DMS153 treated with DMSO at 0.1 percent for 48 hours (cell line): ENCODE measurements at regions not wholly inside any gene's neighbourhood (a gene's known extent, or its start where the extent isn't known, plus 50 kb on each side); places are given as distances from the start of the nearest gene placed in this dataset.
"Not testable (repeated sequence)": the region's sequence is repeated elsewhere in the genome, so short reads cannot be mapped to it uniquely, and the experiment has no call there.

Experiments
- DNase-seq: peaks from one replicate; lab custom pipeline; 2025; ENCODE audit not compliant: unreplicated experiment; lab: John Stamatoyannopoulos, UW

DNA sequence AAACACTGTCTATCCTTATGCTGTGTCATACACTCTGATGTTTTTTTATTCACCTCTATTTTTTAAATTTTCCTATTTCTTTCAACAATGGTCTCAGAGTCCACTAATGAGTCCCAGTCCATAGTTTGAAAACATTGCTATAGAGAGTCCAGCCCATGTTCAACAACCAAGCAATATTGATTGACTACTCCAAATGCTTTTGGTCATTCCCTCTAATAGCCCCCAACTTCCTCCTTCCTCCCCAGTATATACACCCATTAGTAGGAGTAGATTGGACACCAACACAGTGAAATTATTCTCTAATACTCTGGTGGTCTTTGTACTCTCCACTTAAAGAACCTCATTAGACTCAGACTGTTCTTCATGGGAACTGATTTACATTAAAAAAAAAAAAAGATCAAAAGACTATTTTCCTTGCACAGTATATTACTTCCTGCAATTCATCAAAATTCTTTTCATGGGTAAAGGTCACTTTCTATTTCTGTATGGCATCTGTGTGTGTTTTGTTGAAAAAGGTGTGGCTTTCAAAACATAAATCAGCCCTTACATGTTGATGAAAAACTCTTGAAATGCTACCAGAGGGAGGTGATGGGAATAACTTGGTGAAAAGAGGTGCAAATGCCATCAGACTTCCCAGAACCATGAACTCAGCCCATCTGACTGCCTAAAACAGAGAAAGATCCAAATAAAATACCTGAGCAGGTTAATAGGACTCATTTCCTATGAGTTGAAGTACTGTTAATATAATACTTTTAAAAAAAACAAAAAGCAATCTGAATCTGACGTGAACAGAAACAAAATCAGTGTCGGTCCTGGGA is 250.3 kb upstream of the KLF3 start:
- DNase-seq, result no peak

GRCh38 chr4:38414410-38414809 is 249.6 kb upstream of the KLF3 start:
- no peak for DNase-seq

- DNase-seq, result no peak
Observed at GRCh38 chr4:38415682-38416081, 248.3 kb upstream of the KLF3 start.

GRCh38 chr4:38416450-38417014 is 247.5 kb upstream of the KLF3 start:
- no peak for DNase-seq

GRCh38 chr4:38420254-38420653 is 243.7 kb upstream of the KLF3 start:
- not testable (repeated sequence) for DNase-seq

- DNase-seq, result no peak
Observed at GRCh38 chr4:38422850-38423249, 241.1 kb upstream of the KLF3 start.

DNA sequence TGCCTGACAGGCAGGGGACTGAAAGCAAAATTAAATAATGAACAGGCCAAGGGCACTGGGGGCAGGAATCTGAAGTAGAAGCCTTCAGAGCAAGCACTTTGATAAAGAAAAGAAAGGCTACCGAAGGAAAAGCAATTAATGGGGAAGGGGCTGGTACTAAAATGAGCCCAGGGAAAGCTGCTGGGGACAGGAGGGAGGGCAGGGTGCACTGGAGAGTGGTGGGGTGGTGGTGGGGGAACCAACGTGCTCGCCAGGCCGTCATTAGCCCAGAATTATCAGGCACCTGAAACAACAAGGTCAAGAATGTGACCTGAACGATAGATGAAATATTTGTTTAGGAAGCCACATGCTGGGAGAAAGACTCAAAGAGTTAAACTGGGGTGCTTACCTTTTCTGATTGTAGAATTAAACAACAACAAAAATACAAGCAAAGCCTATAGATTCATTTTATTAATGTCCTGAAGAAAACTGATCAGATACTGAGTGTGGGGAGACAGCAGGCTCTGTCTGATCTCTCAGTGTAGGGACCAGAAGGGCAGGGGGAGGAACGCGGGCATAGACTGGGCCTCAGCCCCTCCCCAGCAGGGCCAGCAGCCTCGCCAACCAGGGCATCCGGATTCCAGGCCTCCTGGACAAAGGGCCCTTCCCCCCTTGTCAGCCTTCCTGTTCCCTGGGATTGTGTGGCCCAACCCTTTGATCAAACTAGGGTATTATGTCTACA is 239.7 kb upstream of the KLF3 start:
- DNase-seq, result no peak

DNA sequence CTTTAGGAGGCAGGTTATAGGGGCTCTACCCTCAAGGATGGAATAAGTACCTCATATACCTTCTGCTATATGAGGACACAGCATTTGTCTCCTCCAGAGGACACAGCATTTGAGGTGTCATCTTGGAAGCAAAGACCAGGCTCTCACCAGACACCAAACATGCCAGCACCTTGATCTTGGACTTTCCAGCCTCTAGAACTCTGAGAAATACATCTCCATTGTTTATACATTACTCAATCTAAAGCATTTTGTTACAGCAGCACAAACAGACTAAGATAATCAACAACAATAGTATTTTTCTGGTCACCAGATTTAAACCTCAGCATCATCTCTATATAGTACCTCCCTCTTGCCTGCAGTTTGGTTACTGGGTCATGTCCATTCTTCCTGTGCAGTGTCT is 237.5 kb upstream of the KLF3 start:
- no peak for DNase-seq

- no peak for DNase-seq
Observed at GRCh38 chr4:38430841-38431240, 233.2 kb upstream of the KLF3 start.

DNA sequence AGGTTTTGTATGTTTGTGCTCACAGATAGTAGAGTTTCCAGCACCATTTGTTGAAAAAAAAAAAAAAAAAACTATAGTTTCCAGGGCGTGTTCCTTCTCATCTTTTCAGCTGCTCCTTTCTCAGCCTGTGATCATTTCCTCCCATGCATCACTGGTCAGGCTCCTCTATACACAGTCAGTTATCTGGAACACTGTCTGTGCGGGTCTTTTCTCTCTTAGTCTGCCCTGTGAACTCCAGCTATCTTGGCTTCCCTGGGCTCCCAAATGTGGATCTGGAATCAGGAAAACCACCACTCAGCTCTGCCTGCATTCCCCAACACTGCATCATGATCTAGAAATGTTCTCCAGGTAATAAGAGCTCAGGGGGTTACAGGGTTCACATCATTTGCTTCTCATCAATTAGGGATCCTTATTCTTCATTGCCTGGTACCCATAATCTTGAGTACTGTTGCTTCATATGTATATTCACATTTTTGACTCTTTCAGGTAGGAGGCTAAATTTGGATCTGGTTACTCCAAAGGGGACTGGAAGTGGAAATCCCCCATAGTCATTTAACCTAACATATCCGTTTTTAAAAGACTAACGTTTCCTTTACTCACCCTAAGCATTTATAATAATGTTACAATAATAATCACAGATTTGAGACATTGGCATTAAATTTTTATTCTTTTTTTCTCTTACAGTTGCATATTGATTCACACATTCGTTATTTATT is 221.8 kb upstream of the KLF3 start:
- no peak for DNase-seq

- no peak for DNase-seq
Observed at GRCh38 chr4:38449506-38450174, 214.4 kb upstream of the KLF3 start.

DNA sequence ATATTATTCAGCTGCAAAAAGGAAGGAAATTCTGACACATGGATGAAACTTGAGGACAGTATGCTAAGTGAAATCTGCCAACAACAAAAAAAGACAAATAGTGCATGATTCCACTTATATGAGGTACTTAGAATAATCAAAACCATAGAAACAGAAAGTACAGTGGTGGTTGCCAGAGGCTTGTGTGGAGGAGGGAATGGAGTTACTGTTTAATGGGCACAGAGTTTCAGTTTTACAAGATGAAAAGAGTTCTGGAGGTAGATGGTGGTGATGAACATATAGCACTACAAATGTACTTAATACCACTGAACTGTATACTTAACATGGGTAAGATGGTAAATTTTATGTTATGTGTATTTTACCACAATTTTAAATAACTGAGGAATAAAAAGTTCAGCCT is 212.0 kb upstream of the KLF3 start:
- no peak for DNase-seq

- no peak for DNase-seq
Observed at GRCh38 chr4:38452542-38452941, 211.5 kb upstream of the KLF3 start.

- no peak for DNase-seq
Observed at GRCh38 chr4:38453253-38453881, 210.6 kb upstream of the KLF3 start.

DNA sequence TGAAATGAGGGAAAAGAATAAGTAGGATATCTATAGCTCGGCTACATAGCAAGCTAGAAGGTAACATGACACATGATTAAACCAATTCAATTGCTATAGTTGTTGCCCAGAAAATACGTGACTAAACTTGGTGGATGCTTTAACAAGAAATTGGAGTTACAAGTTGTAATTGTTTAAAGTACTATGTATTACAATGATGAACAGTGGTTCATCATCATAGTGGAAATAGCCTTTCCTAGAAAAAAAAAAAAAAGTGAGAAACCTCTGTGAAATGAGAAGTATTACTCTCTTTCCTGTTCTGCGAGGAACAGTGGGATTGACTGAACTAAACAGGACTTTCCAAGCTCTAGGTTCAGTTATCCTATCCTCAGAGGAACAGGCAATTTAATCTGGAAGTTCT is 209.7 kb upstream of the KLF3 start:
- DNase-seq, result no peak

GRCh38 chr4:38455092-38455862 is 208.7 kb upstream of the KLF3 start:
- DNase-seq, result no peak

DNA sequence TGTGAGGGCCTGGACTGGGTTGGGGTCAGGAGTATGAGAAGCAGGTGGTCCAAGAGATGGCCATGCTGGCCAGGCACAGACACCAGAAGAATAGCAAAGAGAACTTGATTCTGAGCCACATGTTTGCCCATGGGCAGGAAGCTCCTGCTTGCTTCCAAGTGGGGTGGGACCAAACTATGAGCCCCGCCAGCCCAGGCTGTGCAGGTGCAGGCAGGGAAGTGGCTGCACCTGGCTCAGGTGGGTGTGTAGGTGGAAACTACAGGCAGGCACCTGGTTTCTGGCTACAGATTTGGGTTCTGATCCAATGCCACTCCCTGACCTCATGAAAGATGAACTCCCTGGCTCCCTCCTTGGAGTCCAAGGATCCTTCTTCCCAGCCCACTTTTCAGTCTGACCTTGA is 207.9 kb upstream of the KLF3 start:
- DNase-seq, result no peak

- no peak for DNase-seq
Observed at GRCh38 chr4:38461342-38461741, 202.7 kb upstream of the KLF3 start.

DNA sequence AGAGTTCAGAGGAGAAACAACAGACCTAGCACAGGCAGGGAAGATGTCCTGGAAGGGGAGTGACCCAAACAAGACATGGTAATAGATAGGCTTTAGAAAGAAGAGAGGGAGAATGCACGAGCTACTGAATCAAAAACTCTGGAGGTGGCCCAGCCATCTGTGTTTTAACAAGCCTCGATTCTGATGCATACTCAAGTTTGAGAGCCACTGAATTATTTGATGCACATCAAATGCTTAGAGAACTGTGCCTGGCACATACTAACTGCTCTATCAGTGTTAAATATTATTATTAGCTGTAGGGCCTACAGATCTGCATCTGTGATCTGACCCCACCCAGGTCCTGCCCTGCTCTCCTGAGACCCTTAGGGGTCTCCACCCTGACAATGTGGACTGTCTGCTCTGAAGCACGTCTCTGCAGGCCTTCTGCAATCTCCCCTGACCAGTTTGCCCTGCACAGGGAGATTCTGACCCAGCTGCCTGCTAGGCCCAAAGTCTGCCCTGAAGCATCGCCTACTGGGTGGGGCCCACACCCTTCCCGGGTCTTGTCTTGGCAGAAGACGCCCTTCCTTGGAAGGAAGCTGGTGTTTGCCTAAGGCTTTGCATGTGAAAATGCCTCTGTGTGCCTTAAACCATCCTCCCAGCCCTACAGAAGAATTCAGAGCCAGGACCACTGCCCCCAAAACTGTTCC is 201.5 kb upstream of the KLF3 start:
- no peak for DNase-seq
